Epithelial cell of esophagus (primary cell): ENCODE measurements at regions not wholly inside any gene's neighbourhood (a gene's known extent, or its start where the extent isn't known, plus 50 kb on each side); places are given as distances from the start of the nearest gene placed in this dataset.

Experiments
- DNase-seq: peaks from one replicate; pipeline ENCODE4 v3.0.0; 2010; ENCODE audit warnings: low read depth
- H3K4me3 ChIP-seq: 2 replicates; pipeline ENCODE4 v1.5.1; 2011; ENCODE audit warnings: mild to moderate bottlenecking, low read length, control low read depth
- CTCF ChIP-seq: IDR thresholded peaks from 2 replicates; pipeline ENCODE4 v1.5.1; 2011; ENCODE audit warnings: low read depth, mild to moderate bottlenecking, low read length, control low read depth, inconsistent platforms; ENCODE audit not compliant: insufficient read depth; ENCODE audit errors: missing control alignments

- no peak for TF ChIP-seq CTCF
- H3K4me3 ChIP-seq = no peak overlapping the region
- DNase-seq = no peak
Observed at GRCh38 chr20:23258747-23259121, 91.9 kb upstream of the NXT1 start.

- DNase-seq = peak; percentile 74
- no peak for TF ChIP-seq CTCF
- H3K4me3 ChIP-seq = no peak overlapping the region
Observed at GRCh38 chr20:23257848-23258746, 92.5 kb upstream of the NXT1 start.

- no peak overlapping the region for H3K4me3 ChIP-seq
- TF ChIP-seq CTCF = no peak
- DNase-seq = no peak
Observed at GRCh38 chr20:23257106-23257761, 93.4 kb upstream of the NXT1 start.

- no peak for TF ChIP-seq CTCF
- DNase-seq = no peak
- H3K4me3 ChIP-seq = no peak overlapping the region
Observed at GRCh38 chr20:23255716-23256385, 94.7 kb upstream of the NXT1 start.

- no peak for TF ChIP-seq CTCF
- DNase-seq = no peak
- H3K4me3 ChIP-seq = no peak overlapping the region
Observed at GRCh38 chr20:23255106-23255505, 95.5 kb upstream of the NXT1 start.

GRCh38 chr20:23254505-23254904, 96.1 kb upstream of the NXT1 start:
- no peak for DNase-seq
- H3K4me3 ChIP-seq = no peak overlapping the region
- no peak for TF ChIP-seq CTCF
